Duodenal mucosa (tissue), 2 donors: ENCODE measurements at regions not wholly inside any gene's neighbourhood (a gene's known extent, or its start where the extent isn't known, plus 50 kb on each side); places are given as distances from the start of the nearest gene placed in this dataset.

Source experiments
- H3K27ac ChIP-seq: one replicate; pipeline ENCODE4 v1.7.0; 2013; ENCODE audit warnings: low read depth, low read length
- H3K27me3 ChIP-seq, 2 donors: one replicate each; pipeline ENCODE4 v1.7.0; 2013; ENCODE audit warnings: low read length in 2 of 2, control low read depth in 1 of 2; ENCODE audit not compliant: insufficient read depth in 2 of 2, control insufficient read depth in 1 of 2
- H3K36me3 ChIP-seq, 2 donors: one replicate each; pipeline ENCODE4 v1.7.0; 2013; ENCODE audit warnings: low read length in 2 of 2, control low read depth in 1 of 2; ENCODE audit not compliant: insufficient read depth in 2 of 2, control insufficient read depth in 1 of 2
- H3K4me1 ChIP-seq, 2 donors: one replicate each; pipeline ENCODE4 v1.7.0; 2013; ENCODE audit warnings: low read length in 2 of 2, control low read depth in 1 of 2; ENCODE audit not compliant: insufficient read depth in 2 of 2, control insufficient read depth in 1 of 2
- H3K4me3 ChIP-seq, 2 donors: one replicate each; pipeline ENCODE4 v1.7.0; 2013; ENCODE audit warnings: low read length in 2 of 2, low read depth in 1 of 2
- H3K9ac ChIP-seq, 2 donors: one replicate each; pipeline ENCODE4 v1.7.0; 2013; ENCODE audit warnings: low read length in 2 of 2, low read depth in 1 of 2
- H3K9me3 ChIP-seq, 2 donors: one replicate each; pipeline ENCODE4 v1.7.0; 2013; ENCODE audit warnings: low read length in 2 of 2, control low read depth in 1 of 2; ENCODE audit not compliant: control insufficient read depth in 1 of 2

DNA sequence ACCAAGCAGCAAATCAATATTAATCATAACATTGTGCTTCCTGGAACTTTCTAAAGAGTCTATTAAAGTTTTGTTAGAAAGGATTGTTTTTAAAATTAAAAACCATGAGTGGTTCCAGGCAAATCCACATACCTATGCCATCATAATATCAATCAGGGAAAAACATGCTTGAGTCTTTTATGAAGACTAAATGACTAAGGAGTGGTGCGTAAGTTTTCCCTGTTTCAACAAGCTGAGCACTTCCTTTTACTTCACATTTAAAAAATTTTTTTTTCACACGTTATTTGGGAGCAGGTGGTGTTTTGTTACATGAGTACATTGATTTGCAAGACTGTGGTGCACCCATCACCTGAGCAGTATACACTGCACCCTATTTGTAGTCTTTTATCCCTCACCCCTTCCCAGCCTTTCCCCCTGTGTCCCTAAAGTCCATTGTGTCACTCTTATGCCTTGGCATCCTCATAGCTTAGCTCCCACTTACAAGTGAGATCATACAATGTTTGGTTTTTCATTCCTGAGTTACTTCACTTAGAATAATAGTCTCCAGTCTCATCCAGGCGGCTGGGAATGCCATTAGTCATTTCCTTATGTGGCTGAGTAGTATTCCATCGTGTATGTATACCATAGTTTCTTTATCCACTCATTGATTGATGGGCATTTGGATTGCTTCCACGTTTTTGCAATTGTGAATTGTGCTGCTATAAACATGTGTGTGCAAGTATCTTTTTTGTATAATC is 1190.3 kb upstream of the RAG2 start:
- no peak overlapping the region for H3K9ac ChIP-seq
- no peaks in the 10 kb centered on the region for H3K27me3 ChIP-seq
- no peaks in the 10 kb centered on the region for H3K4me1 ChIP-seq
- H3K27ac ChIP-seq, result no peak overlapping the region
- H3K36me3 ChIP-seq, result no peaks in the 10 kb centered on the region
- no peak overlapping the region for H3K4me3 ChIP-seq
- peaks cover 4 to 17% of the 10 kb centered on the region in 2 donors for H3K9me3 ChIP-seq

DNA sequence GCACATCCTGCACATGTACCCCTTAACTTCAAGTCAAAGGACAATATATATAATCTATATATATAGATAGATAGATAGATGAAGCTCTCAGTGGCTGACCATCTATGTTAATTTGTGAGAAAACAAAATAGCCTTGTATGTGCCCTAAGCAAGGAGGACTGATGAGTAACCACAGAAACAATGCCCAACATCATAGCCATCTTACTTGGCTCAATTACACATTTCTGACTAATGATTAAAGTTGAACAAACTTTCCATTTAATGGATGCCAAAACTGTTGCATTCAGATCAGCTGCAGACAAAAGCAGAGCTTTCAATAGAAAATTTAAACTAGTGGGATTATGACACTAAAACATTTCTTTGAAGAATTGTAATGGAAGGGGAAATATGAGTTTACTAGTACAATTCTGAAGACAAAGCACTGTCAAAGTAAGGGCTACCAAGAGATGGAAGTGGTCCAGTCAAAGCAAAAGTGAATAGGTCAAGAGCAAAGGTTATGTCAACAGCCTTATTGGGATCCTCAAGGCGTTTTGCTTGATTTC is 1188.2 kb upstream of the RAG2 start:
- no peak overlapping the region for H3K9ac ChIP-seq
- no peak overlapping the region for H3K4me3 ChIP-seq
- H3K27me3 ChIP-seq, result no peaks in the 10 kb centered on the region
- no peak overlapping the region for H3K27ac ChIP-seq
- H3K4me1 ChIP-seq, result no peaks in the 10 kb centered on the region
- peaks cover 4 to 17% of the 10 kb centered on the region in 2 donors for H3K9me3 ChIP-seq
- no peaks in the 10 kb centered on the region for H3K36me3 ChIP-seq

DNA sequence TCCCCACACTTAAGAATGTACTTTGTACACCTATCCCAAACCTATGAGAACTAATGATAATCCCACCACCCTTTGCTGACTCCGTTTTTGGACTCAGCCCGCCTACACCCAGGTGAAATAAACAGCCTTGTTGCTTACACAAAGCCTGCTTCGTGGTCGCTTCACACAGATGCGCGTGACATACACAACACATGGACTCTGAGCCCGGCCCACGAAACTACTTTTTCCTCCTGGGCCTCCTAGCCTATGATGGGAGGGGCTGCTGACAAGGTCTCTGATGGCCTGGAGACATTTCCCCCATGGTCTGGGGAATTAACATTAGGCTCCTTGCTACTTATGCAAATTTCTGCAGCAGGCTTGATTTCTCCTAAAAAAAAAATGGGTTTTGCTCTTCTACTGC is 1176.4 kb upstream of the RAG2 start:
- H3K27ac ChIP-seq, result no peak overlapping the region
- H3K27me3 ChIP-seq, result no peaks in the 10 kb centered on the region
- H3K36me3 ChIP-seq, result no peaks in the 10 kb centered on the region
- H3K9ac ChIP-seq, result no peak overlapping the region
- no peaks in the 10 kb centered on the region for H3K9me3 ChIP-seq
- H3K4me1 ChIP-seq, result no peaks in the 10 kb centered on the region
- no peak overlapping the region for H3K4me3 ChIP-seq

DNA sequence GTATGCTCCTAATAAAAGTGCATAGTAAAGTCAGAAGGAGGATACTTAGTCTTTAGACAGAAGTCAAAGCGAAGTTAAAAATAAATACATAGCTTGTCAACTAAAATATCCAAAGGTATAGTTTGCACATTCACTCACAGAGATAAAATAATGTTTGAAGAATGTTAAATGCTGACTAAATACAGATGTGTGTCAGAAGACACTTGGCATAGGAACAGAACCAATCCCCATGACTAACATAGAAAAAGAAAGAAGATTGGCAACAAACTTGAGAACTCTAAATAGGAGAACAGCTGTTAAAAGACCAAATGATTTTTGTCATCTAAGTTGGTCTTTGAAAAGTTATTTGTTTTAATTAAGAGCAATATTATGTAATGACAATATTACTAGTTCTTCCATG is 1172.1 kb upstream of the RAG2 start:
- Histone ChIP-seq H3K27me3 (no peaks in the 10 kb centered on the region), H3K9ac (no peak overlapping the region), H3K27ac (no peak overlapping the region), H3K9me3 (no peaks in the 10 kb centered on the region), H3K4me3 (no peak overlapping the region), H3K36me3 (no peaks in the 10 kb centered on the region), H3K4me1 (no peaks in the 10 kb centered on the region)

DNA sequence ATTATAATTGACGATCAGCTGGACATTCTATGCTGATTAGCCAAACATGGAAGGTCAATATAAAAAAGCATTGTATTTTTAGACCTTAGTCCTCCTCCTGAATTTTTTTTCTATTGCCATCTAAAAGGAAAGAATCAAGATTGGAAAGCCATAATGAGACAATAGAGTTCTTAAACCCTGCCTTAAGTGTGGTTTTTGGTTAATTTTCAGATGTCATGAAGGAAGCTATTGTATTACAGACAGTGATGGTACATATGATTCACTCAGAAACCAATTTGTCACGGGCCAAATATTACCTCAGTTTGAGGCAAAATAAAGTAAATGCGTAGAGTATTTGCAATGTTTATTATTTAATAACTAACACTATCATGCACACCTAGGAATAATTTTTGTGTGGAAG is 1164.0 kb upstream of the RAG2 start:
- H3K27me3 ChIP-seq, result no peaks in the 10 kb centered on the region
- no peak overlapping the region for H3K4me3 ChIP-seq
- H3K9me3 ChIP-seq, result no peaks in the 10 kb centered on the region
- no peaks in the 10 kb centered on the region for H3K4me1 ChIP-seq
- no peak overlapping the region for H3K9ac ChIP-seq
- H3K27ac ChIP-seq, result no peak overlapping the region
- no peaks in the 10 kb centered on the region for H3K36me3 ChIP-seq

DNA sequence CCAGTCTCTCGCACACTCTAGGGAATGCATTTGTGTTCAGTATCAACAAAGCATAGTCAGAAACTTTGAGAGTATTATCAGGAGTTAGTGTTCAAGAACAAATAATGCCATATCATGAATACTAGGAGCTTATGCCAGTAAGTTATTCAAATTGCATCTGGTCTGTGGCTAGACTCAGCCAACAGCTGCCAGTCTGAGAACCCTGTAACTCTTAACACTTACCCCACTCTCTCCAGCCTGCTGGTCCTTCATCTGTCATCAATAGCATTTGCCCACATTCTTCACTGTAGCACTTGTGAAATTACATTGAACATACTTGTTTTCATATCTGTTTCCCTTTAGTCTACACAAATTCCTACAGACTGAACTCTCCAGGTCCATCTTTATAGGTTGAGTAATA is 1157.5 kb upstream of the RAG2 start:
- Histone ChIP-seq H3K36me3 (no peaks in the 10 kb centered on the region), H3K4me1 (no peaks in the 10 kb centered on the region), H3K4me3 (no peak overlapping the region), H3K27ac (no peak overlapping the region), H3K9me3 (no peaks in the 10 kb centered on the region), H3K27me3 (no peaks in the 10 kb centered on the region), H3K9ac (no peak overlapping the region)

DNA sequence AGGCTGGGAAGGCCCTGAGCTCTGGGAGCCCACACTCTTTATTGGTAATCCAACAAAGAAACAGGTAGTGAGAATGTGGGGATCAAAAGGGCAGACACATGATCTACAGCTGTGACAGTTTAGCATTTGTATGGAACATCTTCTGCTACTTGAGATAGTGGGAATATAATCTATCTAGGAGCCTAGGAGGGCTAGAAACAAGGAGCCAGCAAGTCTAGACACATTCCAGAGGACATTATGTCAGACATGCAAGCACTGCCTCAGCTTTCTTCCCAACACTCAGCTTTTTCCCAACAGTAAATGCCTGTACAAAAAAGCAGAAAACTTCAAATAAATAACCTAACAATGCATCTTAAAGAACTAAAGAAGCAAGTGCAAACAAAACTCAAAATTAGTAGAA is 1150.6 kb upstream of the RAG2 start:
- Histone ChIP-seq H3K4me3 (no peak overlapping the region), H3K4me1 (no peaks in the 10 kb centered on the region), H3K27me3 (no peaks in the 10 kb centered on the region), H3K9ac (no peak overlapping the region), H3K9me3 (no peaks in the 10 kb centered on the region), H3K36me3 (no peaks in the 10 kb centered on the region), H3K27ac (no peak overlapping the region)

DNA sequence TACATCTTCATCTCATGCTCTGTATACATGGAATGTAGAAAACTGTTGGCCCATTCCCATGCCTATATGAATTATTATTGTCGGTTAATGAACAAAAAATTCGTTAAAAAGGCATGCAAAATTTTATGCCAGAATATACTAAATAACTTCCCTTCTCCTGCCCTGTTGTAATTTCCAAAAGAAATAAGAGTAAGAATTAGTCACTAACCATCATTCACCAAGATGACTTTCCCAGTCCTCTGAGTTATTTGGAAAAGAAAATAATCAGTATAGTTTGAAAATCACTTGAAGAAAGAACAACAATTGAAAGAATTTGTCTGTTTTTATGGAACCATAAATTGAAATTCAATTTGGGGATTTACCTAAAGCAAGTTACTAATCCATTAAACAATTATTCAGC is 1149.1 kb upstream of the RAG2 start:
- Histone ChIP-seq H3K4me1 (no peaks in the 10 kb centered on the region), H3K9ac (no peak overlapping the region), H3K27me3 (no peaks in the 10 kb centered on the region), H3K9me3 (no peaks in the 10 kb centered on the region), H3K4me3 (no peak overlapping the region), H3K27ac (no peak overlapping the region), H3K36me3 (no peaks in the 10 kb centered on the region)

DNA sequence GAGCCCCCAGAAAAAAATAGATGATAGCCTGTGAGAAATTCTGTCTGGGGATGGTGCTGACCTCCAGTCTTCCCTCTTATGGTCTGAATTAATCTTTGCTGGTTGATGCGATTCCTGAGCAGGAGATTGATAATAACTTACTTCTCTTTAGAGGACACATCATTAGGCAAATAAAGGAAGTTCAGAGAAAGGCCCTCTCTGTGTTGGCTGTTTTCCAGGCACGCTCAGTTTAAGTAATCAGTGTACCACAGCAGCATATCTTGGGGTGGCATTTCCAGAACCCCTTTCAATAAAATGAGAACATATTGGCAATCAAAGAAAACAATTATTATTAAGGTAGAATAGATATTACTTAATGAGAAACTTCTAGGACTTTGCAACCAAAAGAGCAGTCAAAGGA is 1129.3 kb upstream of the RAG2 start:
- Histone ChIP-seq H3K27ac (no peak overlapping the region), H3K4me3 (no peak overlapping the region), H3K36me3 (no peaks in the 10 kb centered on the region), H3K4me1 (no peaks in the 10 kb centered on the region), H3K9me3 (no peaks in the 10 kb centered on the region), H3K27me3 (no peaks in the 10 kb centered on the region), H3K9ac (no peak overlapping the region)

DNA sequence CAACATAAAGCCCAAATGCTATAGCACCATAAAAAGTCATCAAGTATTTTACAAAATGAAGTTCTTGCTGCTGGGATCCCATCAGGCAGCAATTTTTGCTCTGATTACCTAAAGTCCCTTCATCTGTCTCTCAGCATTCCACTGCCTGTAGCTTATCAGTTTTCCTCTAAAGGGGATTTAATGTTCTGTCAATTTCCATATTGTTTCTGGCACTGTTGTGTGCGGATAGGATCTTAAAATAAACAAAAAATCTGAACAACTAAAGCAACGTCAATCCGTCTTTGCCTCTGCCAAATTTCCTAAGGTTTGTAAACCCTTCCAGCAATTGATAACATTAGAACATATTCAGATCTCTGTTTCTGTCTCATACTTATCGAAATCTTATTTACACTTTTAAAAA is 1126.3 kb upstream of the RAG2 start:
- no peak overlapping the region for H3K9ac ChIP-seq
- no peaks in the 10 kb centered on the region for H3K4me1 ChIP-seq
- H3K4me3 ChIP-seq, result no peak overlapping the region
- H3K36me3 ChIP-seq, result no peaks in the 10 kb centered on the region
- no peaks in the 10 kb centered on the region for H3K27me3 ChIP-seq
- no peak overlapping the region for H3K27ac ChIP-seq
- no peaks in the 10 kb centered on the region for H3K9me3 ChIP-seq
